Neural cell (in vitro differentiated cells): ENCODE measurements at regions not wholly inside any gene's neighbourhood (a gene's known extent, or its start where the extent isn't known, plus 50 kb on each side); places are given as distances from the start of the nearest gene placed in this dataset.
A peak's percentile ranks its signal among the peaks of the same experiment; 100 is the strongest.

ENCODE experiments used
- H2AFZ ChIP-seq: fragments of 200-600, 300-800 bp; sonication (generic), shearing (Covaris generic); 2 replicates; pipeline ENCODE4 v1.6.0; 2014; ENCODE audit warnings: low read depth, mild to moderate bottlenecking, antibody characterized with exemption, low read length, moderate library complexity
- H3F3A ChIP-seq: fragments of 200-600 bp; shearing (Covaris generic); 2 replicates; pipeline ENCODE4 v1.6.1; 2016; ENCODE audit warnings: mild to moderate bottlenecking, moderate library complexity, mixed read lengths, antibody characterized with exemption, low read length; ENCODE audit not compliant: insufficient read depth, poor library complexity, severe bottlenecking
- H3K27ac ChIP-seq: fragments of 200-600, 300-800 bp; sonication (generic), shearing (Covaris generic); 2 replicates; pipeline ENCODE4 v1.5.1; 2014; ENCODE audit warnings: mild to moderate bottlenecking, low read length, moderate library complexity
- H3K27me3 ChIP-seq: fragments of 300-800, 200-600 bp; sonication (generic), shearing (Covaris generic); 2 replicates; pipeline ENCODE4 v1.6.0; 2014; ENCODE audit warnings: mild to moderate bottlenecking, low read depth, low read length, moderate library complexity; ENCODE audit not compliant: insufficient read depth
- H3K36me3 ChIP-seq: fragments of 300-800, 200-600 bp; sonication (generic), shearing (Covaris generic); 2 replicates; pipeline ENCODE4 v1.5.1; 2014; ENCODE audit warnings: mild to moderate bottlenecking, antibody characterized with exemption, low read length, moderate library complexity; ENCODE audit not compliant: insufficient read depth
- H3K4me2 ChIP-seq: fragments of 300-800, 200-600 bp; sonication (generic), shearing (Covaris generic); 2 replicates; pipeline ENCODE4 v1.6.0; 2014; ENCODE audit warnings: mild to moderate bottlenecking, low read length
- H3K4me3 ChIP-seq: fragments of 300-800, 200-600 bp; sonication (generic), shearing (Covaris generic); 2 replicates; pipeline ENCODE4 v1.5.1; 2014; ENCODE audit warnings: mild to moderate bottlenecking, low read length, moderate library complexity
- H3K79me2 ChIP-seq: fragments of 200-600 bp; shearing (Covaris generic); replicated peaks from 2 replicates; pipeline ENCODE4 v1.6.0; 2014; ENCODE audit warnings: mild to moderate bottlenecking, low read length, moderate library complexity; ENCODE audit not compliant: insufficient read depth
- H3K9ac ChIP-seq: fragments of 300-800, 200-600 bp; sonication (generic), shearing (Covaris generic); 2 replicates; pipeline ENCODE4 v1.6.1; 2016; ENCODE audit warnings: mild to moderate bottlenecking, low read length, mixed read lengths
- H3K9me2 ChIP-seq: fragments of 200-600 bp; shearing (Covaris generic); 2 replicates; pipeline ENCODE4 v1.6.1; 2016; ENCODE audit warnings: mild to moderate bottlenecking, low read length, mixed read lengths; ENCODE audit not compliant: insufficient read depth
- H3K9me3 ChIP-seq: fragments of 200-600, 300-800 bp; sonication (generic), shearing (Covaris generic); 2 replicates; pipeline ENCODE4 v1.6.1; 2016; ENCODE audit warnings: mild to moderate bottlenecking, mixed run types, low read length, moderate library complexity, mixed read lengths
- H4K20me1 ChIP-seq: fragments of 200-600 bp; shearing (Covaris generic); 2 replicates; pipeline ENCODE4 v1.6.1; 2016; ENCODE audit warnings: mild to moderate bottlenecking, mixed run types; ENCODE audit not compliant: insufficient read depth
- CTCF ChIP-seq: fragments of 450-650 bp; IDR thresholded peaks from 2 replicates; pipeline ENCODE4 v1.5.1; 2014; ENCODE audit warnings: antibody characterized with exemption, mild to moderate bottlenecking, moderate library complexity; ENCODE audit not compliant: poor library complexity, severe bottlenecking
- EP300 ChIP-seq: fragments of 450-650 bp; conservative IDR thresholded peaks from 2 replicates; pipeline ENCODE4 v1.6.1; 2014; ENCODE audit warnings: antibody characterized with exemption, mild to moderate bottlenecking, moderate library complexity; ENCODE audit not compliant: poor library complexity, severe bottlenecking
- EZH2 ChIP-seq: fragments of 200-600, 300-800 bp; shearing (Covaris generic), sonication (generic); IDR thresholded peaks from 2 replicates; pipeline ENCODE4 v1.6.1; 2014; ENCODE audit warnings: antibody characterized with exemption, low read length, borderline replicate concordance, mild to moderate bottlenecking; ENCODE audit not compliant: insufficient read depth, poor library complexity, severe bottlenecking
- MXI1 ChIP-seq: fragments of 450-650 bp; conservative IDR thresholded peaks from 2 replicates; pipeline ENCODE4 v1.6.1; 2014; ENCODE audit warnings: antibody characterized with exemption, mild to moderate bottlenecking; ENCODE audit not compliant: poor library complexity, severe bottlenecking
- POLR2AphosphoS5 ChIP-seq: IDR thresholded peaks from 2 replicates; pipeline ENCODE4 v1.6.1; 2012
- RAD21 ChIP-seq: fragments of 450-650 bp; conservative IDR thresholded peaks from 2 replicates; pipeline ENCODE4 v1.6.1; 2014; ENCODE audit warnings: antibody characterized with exemption, mild to moderate bottlenecking, moderate library complexity
- SMC3 ChIP-seq: fragments of 450-650 bp; conservative IDR thresholded peaks from 2 replicates; pipeline ENCODE4 v1.6.1; 2014; ENCODE audit warnings: antibody characterized with exemption, mild to moderate bottlenecking, moderate library complexity; ENCODE audit not compliant: poor library complexity
- TAF1 ChIP-seq: IDR thresholded peaks from 2 replicates; pipeline ENCODE4 v1.6.1; 2012; ENCODE audit warnings: low read depth
- TF ChIP-seq, protein P1 (sequence below): IDR thresholded peaks from 2 replicates; pipeline ENCODE4 v1.6.1; 2012; ENCODE audit warnings: borderline replicate concordance

GRCh38 chr20:39986173-39986904, 702.7 kb downstream of the MAFB start:
- H4K20me1 ChIP-seq = no peaks in the 10 kb centered on the region
- H2AFZ ChIP-seq = peak overlapping the region; percentile 22
- TF ChIP-seq SMC3 (no peak), EZH2 (no peak), EP300 (peak; percentile 9), POLR2AphosphoS5 (peak; percentile 15), CTCF (no peak), RAD21 (no peak), MXI1 (no peak), TAF1 (no peak)
- TF ChIP-seq, protein P1, sequence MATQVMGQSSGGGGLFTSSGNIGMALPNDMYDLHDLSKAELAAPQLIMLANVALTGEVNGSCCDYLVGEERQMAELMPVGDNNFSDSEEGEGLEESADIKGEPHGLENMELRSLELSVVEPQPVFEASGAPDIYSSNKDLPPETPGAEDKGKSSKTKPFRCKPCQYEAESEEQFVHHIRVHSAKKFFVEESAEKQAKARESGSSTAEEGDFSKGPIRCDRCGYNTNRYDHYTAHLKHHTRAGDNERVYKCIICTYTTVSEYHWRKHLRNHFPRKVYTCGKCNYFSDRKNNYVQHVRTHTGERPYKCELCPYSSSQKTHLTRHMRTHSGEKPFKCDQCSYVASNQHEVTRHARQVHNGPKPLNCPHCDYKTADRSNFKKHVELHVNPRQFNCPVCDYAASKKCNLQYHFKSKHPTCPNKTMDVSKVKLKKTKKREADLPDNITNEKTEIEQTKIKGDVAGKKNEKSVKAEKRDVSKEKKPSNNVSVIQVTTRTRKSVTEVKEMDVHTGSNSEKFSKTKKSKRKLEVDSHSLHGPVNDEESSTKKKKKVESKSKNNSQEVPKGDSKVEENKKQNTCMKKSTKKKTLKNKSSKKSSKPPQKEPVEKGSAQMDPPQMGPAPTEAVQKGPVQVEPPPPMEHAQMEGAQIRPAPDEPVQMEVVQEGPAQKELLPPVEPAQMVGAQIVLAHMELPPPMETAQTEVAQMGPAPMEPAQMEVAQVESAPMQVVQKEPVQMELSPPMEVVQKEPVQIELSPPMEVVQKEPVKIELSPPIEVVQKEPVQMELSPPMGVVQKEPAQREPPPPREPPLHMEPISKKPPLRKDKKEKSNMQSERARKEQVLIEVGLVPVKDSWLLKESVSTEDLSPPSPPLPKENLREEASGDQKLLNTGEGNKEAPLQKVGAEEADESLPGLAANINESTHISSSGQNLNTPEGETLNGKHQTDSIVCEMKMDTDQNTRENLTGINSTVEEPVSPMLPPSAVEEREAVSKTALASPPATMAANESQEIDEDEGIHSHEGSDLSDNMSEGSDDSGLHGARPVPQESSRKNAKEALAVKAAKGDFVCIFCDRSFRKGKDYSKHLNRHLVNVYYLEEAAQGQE = peak; percentile 21
- no peak overlapping the region for H3K4me3 ChIP-seq
- no peaks in the 10 kb centered on the region for H3K36me3 ChIP-seq
- H3K27ac ChIP-seq = peak overlapping the region; percentile 53
- no peaks in the 10 kb centered on the region for H3K9me3 ChIP-seq
- no peaks in the 10 kb centered on the region for H3F3A ChIP-seq
- no peak overlapping the region for H3K4me2 ChIP-seq
- peak overlapping the region; percentile 30 for H3K9ac ChIP-seq
- H3K27me3 ChIP-seq = no peaks in the 10 kb centered on the region
- H3K79me2 ChIP-seq = no peaks in the 10 kb centered on the region
- no peaks in the 10 kb centered on the region for H3K9me2 ChIP-seq

DNA sequence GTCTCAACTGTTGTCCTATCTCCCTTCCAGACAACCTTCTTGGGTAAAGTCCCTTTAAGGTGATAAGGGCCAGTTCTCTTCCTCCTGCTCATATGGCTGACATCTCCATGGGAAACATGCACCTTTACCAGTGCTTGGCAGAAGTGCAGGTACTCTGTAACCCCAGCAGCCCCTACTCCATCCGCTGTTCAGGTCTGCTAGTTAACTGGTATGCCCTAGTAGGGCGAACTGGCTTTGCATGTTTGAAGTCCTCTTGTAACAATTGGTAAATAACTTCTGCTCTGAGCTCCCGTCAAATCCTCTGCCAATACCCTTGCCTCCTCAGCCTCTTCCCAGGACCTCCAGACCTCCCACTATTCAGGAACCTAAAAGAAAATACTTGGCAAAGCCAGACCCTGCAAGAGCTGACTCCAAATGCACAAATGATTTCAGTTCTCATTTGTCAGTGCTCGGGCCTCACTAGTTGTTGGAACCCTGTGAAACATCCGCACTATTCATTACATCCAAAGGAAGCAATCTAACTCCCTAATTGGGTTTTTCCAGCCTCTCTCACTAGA, 703.7 kb downstream of the MAFB start:
- Histone ChIP-seq H3K36me3 (no peaks in the 10 kb centered on the region), H3K9me2 (no peaks in the 10 kb centered on the region), H3K9me3 (no peaks in the 10 kb centered on the region), H3K4me3 (no peak overlapping the region), H2AFZ (no peak overlapping the region), H3F3A (no peaks in the 10 kb centered on the region), H3K9ac (no peak overlapping the region), H3K4me2 (no peak overlapping the region), H3K27me3 (no peaks in the 10 kb centered on the region), H3K27ac (peak overlapping the region; percentile 53), H3K79me2 (no peaks in the 10 kb centered on the region), H4K20me1 (no peaks in the 10 kb centered on the region)
- TF ChIP-seq RAD21 (no peak), MXI1 (no peak), EP300 (no peak), CTCF (no peak), TAF1 (no peak)
- TF ChIP-seq, protein P1 = no peak
